Frontal cortex (tissue), 3 donors: ENCODE measurements at regions not wholly inside any gene's neighbourhood (a gene's known extent, or its start where the extent isn't known, plus 50 kb on each side); places are given as distances from the start of the nearest gene placed in this dataset.
"Not testable (repeated sequence)": the region's sequence is repeated elsewhere in the genome, so short reads cannot be mapped to it uniquely, and the experiment has no call there.

Experiments
- DNase-seq, 2 donors: peaks; one replicate each; pipeline ENCODE4 v3.0.0; 2012; ENCODE audit warnings: low spot score in 2 of 2
- FAIRE-seq: peaks from 2 replicates; lab custom pipeline; 2012; peaks lifted over from hg19 to GRCh38; lab: Jason Lieb, UNC
- donor health status: control.
- donor health status: control.
- donor health status: control.

DNA sequence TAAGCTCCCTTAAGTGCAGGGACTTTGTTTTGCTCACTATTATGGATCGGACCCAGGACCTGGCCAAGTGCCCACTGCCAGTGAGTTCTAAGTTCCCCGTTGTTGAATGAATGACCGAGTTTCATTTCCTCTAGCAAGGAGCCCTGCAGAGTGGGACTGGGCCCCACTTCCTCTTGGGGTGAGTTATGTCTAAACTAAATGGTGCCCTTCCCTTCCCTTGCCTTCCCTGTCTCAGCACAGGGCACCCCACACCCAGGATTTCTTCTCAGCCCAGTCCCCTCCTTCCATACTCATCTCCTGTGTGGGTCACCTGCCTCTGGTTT lies 195.3 kb upstream of the HS6ST1 start:
- DNase-seq: no peak

DNA sequence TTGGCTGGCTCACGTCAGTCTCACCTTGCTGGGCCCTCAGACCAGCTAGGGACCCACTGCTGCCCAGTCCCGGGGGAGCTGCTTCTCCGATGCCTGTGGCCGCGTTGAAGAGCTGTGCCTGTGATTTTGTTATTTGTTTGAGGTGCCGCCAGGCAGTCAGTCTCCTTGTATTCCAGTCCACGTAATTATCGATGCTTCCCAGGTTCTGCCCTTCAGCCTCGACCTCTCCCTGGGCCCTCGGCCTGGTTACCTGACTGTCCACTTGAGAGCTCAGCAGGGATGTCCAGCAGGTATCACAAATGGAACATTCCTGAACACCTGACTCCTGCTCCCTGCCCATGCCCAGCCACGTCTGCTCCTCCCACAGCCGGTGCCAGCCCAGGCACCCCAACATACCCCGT lies 195.9 kb upstream of the HS6ST1 start:
- FAIRE-seq (no peak), DNase-seq (no peak)

More for the DNA sequence above, 195.3 kb upstream of the HS6ST1 start:
- FAIRE-seq: no peak

DNA sequence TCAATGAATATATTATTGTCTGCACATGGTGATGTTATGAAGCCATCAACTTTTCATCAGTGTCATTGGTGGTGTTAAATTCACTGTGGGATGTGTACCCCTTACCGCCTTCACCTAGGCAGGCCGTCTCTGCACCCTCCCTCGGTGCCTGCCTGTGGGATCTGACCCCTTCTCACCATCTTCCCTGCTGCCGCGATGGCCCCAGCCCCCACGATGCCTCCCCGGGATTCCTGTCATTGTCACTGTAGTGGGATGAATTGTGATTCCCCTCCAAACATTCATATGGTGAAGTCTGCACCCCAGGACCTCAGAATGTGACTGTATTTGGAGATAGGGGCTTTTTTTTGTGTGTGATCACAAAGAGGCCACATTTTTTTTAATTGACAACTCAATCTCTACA lies 198.3 kb upstream of the HS6ST1 start:
- DNase-seq: no peak

DNA sequence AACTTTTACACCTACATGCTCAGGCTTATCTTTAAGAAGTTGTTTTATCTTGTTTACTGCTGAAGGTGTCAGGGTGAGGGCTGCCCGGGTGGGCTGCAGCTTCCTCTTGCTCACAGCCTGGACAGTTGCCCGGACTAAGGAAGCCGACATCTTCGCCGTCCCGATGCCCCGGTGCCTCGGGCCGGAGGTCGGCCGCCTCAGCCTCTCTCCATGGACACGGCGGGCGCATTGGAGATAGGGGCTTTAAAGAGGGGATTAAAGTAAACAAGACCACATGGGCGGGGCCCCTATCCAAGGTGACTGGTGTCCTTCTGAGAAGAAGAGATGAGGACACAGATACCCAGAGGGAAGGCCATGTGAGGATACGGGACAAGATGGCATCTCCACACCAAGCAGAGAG lies 200.4 kb upstream of the HS6ST1 start:
- FAIRE-seq, DNase-seq: not testable (repeated sequence)

More for the DNA sequence above, 198.3 kb upstream of the HS6ST1 start:
- FAIRE-seq: no peak

DNA sequence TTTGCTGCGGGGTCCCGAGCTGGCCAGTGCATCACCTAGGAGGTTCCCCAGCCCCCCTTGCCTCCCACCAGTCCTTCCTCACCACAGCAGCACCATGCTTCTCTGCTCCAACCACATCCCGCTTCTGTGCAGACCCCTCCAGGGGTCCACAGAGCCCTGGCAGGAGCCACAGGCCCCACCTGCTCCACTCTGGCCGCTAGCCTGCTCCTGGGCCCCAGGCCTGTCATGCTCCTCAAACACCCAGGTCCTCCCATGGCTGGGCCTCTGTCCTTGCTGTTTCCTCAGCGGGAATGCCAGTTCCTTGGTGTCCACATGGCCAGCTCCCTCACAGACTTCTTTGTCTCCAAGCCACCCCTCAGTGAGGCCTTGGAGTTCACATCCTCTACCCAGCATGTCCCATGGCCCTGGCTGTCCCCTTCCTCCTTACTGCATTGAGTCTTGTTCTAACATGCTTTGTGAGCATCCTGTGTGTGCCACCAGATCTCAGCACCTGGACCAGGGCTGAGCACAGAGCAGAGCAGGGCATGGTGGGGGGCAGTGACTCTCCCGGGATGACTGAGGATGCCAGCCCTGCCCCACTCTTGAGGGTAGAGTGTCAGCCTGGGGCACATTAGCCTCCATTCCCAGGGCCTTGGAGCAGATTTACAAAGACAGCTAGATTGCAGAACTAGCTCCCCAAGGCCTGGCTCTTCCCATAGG lies 201.0 kb upstream of the HS6ST1 start:
- FAIRE-seq: no peak
- no peak for DNase-seq

- FAIRE-seq (no peak), DNase-seq (no peak)
Measured at GRCh38 chr2:128520340-128520739, 201.7 kb upstream of the HS6ST1 start.

GRCh38 chr2:128520791-128521190 lies 202.1 kb upstream of the HS6ST1 start:
- no peak for FAIRE-seq
- no peak for DNase-seq

DNA sequence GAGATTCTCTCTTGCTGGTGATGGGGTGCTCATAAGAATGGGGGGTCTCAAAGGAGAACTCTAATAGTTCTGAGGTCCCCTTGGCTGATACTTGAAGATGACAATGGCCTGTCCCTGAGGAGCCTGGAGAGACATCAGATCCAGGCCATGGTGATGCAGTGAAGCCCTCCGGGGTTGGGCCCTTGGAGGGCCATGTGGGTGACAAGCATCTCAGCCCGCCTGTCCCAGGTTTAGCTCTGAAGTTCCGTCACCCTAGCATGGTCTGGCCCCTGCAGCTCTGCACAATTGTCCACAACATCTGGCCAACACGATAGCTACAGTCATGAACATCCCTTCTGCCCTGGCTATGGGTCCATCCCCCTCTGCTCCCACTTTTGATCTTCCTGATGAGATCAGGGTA lies 202.8 kb upstream of the HS6ST1 start:
- FAIRE-seq (no peak), DNase-seq (no peak)

DNA sequence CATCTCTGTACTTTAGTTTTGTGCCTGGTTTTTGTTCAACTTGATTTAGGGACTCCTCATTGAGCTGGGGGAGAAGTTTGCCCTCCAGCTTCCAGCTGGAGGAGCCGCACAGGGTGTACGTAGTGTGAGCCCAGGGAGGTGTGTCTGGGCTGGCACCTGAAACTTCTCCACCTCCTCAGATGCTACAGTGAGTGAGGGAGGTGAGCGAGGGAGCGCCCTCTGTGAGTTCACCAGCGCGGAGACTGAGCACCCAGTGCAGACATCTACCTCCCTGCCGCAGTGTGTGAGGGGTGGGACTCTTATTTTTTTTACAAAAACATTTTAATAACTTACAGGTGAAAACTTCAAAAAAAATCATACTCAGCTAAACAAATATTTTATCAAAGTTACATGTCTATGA lies 204.2 kb upstream of the HS6ST1 start:
- FAIRE-seq: no peak
- no peak for DNase-seq

DNA sequence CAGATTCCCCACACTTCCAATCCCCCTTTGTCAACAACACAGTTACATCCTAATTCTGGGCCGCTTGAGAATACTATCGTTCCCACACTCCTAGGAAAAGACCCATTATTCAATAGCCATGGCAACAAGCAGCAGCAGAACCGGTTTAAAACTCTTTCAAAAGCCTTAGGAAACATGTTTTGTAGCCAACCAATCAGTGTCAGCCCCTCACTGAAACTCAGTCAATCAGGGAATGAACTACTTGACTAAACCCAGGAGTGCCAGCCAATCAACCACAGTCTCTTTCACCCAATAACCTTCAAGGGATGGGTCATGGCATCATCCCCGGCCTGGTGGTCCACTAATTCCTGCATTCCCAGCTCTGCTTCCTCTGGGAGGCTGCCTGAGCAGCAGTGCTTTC lies 204.8 kb upstream of the HS6ST1 start:
- no peak for FAIRE-seq
- no peak for DNase-seq

GRCh38 chr2:128524183-128524582 lies 205.5 kb upstream of the HS6ST1 start:
- no peak for FAIRE-seq
- no peak for DNase-seq

DNA sequence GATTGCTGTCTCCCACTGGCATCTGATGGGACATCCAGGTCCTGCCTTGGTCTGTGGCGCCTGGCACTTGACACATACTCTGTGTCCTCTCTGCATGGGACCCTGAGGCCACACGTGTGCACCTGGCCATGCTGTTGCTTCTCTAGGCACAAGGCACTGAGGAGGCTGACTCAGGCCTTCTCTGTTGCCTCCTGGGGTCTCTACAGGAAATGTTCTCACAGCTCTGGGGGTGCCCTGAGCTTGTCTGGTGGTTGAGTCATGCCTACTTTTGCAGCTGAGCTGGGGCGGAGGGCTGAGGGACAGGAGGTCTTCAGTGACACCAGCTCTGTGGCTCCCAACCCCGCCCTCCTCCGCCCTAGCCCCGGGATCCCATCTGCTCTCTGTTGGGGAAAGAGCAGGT lies 207.0 kb upstream of the HS6ST1 start:
- FAIRE-seq: no peak
- no peak for DNase-seq

- DNase-seq (no peak), FAIRE-seq (no peak)
Measured at GRCh38 chr2:128526455-128526976, 207.8 kb upstream of the HS6ST1 start.

- no peak for FAIRE-seq
- DNase-seq: no peak
Measured at GRCh38 chr2:128528133-128528532, 209.5 kb upstream of the HS6ST1 start.

DNA sequence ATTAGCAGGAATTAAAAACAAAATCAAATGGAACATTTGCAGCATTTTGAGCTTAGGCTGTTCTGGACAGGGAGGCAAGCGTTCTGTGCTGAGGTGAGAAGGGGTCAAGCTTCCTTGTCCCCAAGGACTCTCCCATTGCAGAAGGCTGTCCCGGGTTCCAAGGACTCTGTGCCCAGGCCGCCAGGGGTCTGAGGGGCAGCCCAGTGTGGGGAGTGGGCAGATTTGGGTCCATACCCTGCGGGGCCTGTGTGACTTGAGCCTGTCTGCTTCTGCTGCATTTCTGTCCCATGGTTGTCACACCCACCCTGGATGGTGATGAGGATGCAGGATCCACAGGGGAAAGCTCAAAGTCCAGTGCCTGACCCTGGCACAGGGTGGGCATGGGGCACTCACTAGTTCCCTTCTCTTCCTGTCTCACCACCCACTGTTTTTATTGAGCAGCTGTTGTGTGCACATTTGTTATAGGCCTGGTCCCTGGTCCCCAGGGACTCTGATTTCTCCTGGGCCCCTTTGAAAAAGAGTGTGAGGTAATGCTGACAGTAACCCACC lies 211.4 kb upstream of the HS6ST1 start:
- DNase-seq: no peak
- FAIRE-seq: no peak

- DNase-seq (no peak), FAIRE-seq (no peak)
Measured at GRCh38 chr2:128531856-128532255, 213.2 kb upstream of the HS6ST1 start.

DNA sequence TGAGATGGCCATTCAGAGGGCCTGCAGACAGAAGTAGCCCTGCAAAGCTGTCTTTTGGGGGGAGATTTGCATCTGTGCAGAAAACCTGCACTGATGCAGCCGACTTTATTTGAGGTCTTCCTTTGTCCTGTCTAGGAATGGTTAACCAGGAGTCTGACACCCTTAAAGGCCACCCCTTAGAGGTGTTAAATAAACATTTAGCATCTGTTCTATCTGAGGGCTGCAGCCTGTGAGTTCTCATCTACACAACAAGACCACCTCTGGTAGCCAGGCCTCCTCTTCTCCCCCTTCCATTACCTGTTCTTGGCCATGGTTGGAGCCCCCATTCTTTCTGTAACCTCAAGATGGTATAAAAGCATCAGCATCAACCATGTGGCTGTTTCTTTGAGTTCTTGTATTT lies 214.4 kb upstream of the HS6ST1 start:
- DNase-seq: no peak
- no peak for FAIRE-seq

DNA sequence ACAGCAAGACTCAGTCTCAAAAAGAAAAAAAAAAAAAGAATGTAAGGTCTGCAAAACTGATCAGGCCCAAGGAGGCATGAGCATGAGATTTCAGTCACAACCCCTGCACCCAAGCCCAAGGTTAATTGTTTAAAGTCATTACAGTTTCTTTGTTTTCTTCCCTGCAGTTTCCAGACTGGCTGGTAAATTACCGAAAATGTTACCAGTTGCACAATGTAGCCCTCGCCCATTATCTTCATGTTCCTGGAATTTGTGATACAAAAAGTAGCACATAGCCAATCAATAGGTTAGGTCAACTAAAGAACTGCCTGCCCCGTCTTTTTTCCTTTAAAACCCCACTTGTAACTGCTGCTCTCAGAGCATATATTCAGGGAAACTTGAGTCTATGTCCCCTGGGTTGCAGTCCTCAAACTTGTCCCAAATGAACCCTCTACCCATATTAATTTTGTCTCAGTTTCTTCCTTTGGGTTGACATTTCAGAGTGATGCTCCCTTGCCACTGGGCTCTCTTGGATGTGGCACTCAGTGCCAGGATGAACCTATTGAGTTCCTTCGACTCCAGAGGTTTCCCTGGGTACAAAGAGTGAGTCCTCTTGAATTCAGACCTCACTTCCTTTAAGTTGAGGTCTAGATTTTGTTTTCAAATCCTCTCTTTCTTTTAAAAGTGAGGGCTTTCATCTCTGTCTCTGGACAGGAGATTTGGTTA lies 216.2 kb upstream of the HS6ST1 start:
- DNase-seq (no peak), FAIRE-seq (no peak)

- no peak for DNase-seq
Measured at GRCh38 chr2:128535953-128536352, 217.3 kb upstream of the HS6ST1 start.

GRCh38 chr2:128536925-128537620 lies 218.4 kb upstream of the HS6ST1 start:
- no peak for FAIRE-seq
- DNase-seq: no peak

More at GRCh38 chr2:128535953-128536352, 217.3 kb upstream of the HS6ST1 start:
- no peak for FAIRE-seq

DNA sequence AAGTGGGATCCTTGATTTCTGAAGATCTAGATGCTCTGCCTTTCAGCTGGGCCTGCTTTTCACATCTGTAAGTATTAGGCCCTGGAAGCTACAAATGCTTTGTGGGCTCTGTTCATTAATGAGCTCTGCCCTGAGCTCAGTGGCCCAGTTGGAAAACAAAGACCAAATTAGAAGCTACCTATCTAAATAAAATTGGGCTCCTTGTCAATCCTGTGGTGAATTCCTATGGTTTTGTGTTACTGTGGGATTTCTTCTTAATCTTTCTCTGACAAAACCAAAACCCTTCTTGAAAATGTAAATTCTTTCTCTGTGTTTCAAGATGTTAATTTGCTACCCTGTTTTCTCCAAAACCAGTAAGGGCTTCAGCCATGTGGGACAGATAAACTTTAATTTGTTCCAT lies 219.0 kb upstream of the HS6ST1 start:
- FAIRE-seq (no peak), DNase-seq (no peak)
